Renal pelvis (tissue), 1 donor: ENCODE measurements at regions not wholly inside any gene's neighbourhood (a gene's known extent, or its start where the extent isn't known, plus 50 kb on each side); places are given as distances from the start of the nearest gene placed in this dataset.

Experiments used
- DNase-seq: peaks from one replicate; pipeline ENCODE4 v3.0.0-alpha.2; 2013

GRCh38 chr4:4637710-4638109 lies 95.9 kb upstream of the STX18 start:
- no peak for DNase-seq

GRCh38 chr4:4633431-4633830 lies 91.6 kb upstream of the STX18 start:
- DNase-seq = no peak

- DNase-seq = no peak
Measured at GRCh38 chr4:4631150-4631549, 89.3 kb upstream of the STX18 start.

DNA sequence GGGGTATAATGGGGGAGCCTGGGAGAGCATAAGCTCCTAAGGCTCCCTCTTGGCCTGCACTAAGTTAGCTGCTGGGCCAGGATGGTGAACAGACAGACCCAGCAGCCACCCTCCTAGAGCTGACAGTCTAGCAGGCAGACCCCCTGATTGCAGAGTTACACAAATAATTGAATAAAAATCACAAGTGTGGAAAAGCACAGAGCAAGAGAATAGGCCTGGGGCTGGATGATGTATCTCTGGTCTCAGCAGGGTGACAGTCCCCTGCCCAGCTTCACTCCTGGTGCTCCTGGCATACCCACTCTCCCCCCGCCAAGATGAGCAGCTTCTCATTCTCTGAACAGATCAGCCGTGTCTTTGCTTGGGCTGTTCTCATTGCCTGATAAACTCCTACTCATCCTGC lies 86.1 kb upstream of the STX18 start:
- DNase-seq = no peak

DNA sequence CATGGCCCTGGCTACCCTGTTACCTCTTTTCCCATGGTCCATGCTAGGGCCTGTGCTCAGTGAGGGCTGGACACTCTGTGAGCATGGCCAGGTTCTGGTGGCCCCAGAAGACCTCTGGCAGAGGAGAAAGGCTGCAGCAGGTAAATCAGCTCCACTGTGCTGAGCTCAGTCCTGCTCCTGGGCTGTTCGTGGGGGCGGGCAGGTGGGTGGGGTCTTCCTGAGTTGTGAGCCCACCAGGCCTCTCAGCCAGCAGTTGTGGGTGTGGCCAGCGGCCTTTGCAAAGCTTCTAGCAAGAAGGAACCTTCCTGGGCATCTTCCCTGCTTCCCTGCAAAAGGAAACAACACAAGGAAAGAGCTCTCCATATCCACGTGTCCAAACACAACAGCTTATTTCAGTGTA lies 85.3 kb upstream of the STX18 start:
- DNase-seq = no peak

- no peak for DNase-seq
Measured at GRCh38 chr4:4625488-4625887, 83.6 kb upstream of the STX18 start.

DNA sequence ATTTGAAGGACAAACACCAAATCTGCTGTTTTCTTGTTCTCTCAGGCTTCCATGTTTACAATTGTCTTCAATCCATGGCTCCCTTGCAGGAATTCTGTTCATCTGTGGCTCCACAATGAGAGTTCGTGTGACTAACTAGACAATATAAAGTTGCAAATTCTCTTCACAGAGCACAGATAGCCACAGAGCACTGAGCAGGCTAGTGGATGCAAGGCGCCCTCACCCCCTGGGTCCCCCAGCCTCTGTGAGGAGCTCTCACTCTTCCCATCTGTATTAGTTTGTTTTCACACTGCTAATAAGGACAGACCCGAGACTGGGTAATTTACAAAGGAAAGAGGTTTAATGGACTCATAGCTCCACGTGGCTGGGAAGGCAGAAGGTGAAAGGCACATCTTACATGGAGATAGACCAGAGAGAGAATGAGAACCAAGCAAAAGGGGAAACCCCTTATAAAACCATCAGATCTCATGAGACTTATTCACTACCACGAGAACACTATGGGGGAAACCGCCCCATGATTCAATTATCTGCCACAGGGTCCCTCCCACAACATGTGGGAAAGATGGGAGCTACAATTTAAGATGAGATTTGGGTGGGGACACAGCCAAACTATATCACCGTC lies 82.5 kb upstream of the STX18 start:
- DNase-seq = no peak

GRCh38 chr4:4619821-4620220 lies 78.0 kb upstream of the STX18 start:
- DNase-seq = no peak

GRCh38 chr4:4618847-4619246 lies 77.0 kb upstream of the STX18 start:
- no peak for DNase-seq

DNA sequence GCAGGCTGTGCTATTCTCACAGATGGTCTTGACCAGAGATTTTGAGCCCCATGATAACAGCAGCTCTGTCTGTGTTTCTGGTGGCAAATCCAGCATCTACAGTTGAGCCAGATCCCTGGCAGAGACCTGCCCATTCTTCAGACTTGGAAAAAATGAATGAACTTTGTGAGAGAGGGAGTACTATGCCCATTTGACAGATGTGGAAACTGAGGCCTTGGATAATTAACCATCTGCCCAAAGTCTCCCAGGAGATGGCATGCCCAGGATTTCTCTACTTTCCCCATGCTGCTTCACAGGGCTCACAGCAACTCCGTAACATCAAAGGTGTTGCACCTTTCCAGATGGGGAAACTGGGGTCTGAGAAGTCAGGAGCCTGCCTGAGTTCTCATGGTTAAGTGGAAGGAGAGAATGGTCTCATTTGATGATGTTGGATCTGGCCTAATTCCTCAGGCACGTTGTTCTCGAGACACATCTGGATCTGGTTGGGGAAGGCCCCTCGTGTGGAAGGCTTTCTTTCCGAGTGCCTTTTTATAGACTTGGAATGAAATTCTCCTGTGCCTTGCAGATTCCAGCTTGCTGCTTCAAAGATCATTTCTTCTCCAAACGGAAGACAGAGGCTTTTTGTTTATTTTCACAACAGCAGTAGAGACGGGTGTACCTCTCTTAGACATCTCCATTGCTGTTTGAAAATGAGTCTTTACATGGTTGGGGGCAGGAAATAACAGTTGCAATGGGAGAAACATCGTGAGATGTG lies 73.3 kb upstream of the STX18 start:
- no peak for DNase-seq

- no peak for DNase-seq
Measured at GRCh38 chr4:4613641-4614286, 71.9 kb upstream of the STX18 start.

- no peak for DNase-seq
Measured at GRCh38 chr4:4613126-4613465, 71.2 kb upstream of the STX18 start.

DNA sequence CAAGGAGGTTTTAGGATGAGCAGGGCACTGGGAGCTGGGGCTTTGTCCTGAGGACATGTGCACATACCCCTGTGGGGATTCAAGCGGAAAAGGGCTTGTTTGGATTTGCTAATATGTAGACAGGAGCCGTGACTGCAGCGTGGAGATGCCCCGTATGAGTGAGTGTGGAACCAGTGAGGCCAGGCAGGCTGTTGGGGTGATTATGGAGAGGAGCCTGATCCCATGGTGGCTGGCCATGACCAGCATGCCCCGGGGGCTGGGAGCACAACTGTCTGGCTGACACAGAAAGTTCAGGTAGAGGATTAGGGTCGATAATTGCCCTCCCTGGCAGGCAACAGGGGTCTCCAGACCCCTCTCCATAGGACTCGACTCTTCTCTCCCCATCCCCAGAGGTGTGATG lies 68.8 kb upstream of the STX18 start:
- DNase-seq = no peak

- no peak for DNase-seq
Measured at GRCh38 chr4:4609622-4610334, 67.9 kb upstream of the STX18 start.

GRCh38 chr4:4608214-4608537 lies 66.3 kb upstream of the STX18 start:
- no peak for DNase-seq

DNA sequence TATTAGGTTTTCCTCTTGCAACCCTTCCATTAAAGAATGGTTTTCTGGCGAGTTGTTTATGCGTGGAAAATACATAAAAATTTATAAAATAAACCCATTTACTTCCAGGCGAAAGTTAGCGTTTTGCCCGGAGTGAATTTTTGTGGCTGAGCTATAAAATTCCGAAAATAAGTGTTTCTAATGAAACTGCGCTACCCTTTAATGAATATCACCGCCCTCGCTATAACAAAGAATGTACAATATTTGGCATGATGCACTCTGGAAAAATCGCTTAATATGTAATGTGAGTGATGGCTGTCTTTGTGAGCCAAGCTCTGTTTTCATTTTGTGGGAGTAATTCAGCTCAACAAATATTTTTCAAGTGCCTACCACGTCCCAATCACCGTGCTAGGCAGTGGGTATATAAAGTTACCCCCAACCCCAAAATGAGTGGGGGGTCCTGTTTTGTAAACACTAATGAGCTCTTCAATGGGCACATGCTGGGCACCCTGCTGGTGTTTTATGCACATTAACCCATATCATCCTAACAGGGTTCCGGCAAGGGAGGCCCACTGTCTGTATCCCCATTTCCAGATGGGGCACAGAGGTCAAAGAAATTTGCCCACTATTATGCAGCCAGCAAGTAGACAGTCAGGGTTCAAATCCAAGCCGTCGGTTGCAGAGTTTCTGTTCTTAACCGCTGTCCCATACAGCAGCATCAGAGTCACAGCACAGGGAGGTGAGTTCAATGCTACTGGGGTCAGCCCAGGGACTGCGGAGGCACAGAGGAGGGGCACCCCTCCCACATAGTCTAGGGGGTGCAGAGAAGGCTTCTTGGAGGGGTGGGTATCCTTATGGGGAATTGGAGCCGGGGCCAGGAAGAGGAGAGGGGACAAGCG lies 65.7 kb upstream of the STX18 start:
- no peak for DNase-seq

GRCh38 chr4:4606321-4606720 lies 64.5 kb upstream of the STX18 start:
- DNase-seq = no peak

- no peak for DNase-seq
Measured at GRCh38 chr4:4605849-4606248, 64.0 kb upstream of the STX18 start.

DNA sequence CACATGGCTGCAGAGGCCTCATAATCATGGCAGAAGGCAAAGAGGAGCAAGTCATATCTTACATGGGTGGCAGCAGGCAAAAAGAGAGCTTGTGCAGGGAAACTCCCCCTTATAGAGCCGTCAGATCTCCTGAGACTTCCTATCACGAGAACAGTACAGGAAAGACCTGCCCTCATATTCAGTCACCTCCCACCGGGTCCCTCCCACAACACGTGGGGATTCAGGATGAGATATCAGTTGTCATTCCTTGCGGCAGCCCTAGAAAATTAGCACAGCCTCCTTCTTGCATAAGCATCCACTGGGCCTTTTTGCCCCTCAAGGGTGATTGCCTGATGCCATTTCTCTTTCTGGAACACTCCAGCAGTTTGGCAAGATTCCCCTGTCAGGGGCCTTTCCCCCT lies 61.7 kb upstream of the STX18 start:
- no peak for DNase-seq

- DNase-seq = no peak
Measured at GRCh38 chr4:4603067-4603466, 61.2 kb upstream of the STX18 start.

DNA sequence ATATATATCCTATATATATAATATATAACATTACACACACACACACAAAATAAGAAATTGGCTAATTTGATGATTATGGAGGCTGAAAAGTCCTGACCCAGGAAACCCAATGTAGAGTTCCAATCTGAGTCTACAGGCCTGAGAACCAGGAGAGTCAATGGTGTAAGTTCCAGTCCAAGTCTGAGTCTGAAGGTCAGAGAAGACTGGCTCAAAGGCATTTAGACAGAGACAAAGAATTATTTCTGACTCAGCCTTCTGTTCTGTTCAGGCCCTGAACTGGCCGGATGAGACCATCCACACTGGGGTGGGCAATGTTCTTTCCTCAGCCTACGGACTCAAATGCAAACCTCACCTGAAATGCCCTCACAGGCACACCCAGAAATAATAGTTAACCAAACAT lies 60.6 kb upstream of the STX18 start:
- no peak for DNase-seq

DNA sequence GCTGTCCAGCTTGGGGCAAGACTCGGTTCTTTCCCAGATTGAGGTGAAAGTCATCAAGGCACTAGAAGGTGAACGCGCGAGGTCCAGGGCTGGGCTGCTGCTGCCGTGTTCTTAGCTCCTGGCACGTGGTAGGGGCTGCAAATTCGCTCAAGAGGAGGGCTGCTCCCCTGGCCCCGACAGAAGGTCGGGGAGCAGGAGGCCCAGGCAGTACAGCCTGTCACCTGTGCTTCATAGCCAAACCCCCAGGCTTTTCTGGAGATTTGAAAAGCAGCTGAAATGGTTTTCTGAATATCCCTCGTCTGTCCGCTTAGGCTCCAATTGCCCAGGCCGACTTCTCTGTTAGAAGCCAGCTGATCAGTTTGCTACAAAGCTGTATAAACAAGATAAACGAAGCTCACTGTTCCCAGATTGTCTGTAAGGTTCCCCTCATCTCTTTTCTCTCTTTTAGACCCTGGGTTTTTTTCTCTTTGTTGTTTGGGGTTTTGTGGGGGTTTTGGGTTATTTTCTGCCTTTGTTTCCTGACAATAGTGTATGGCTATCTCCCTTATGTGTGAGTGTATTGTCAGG lies 60.0 kb upstream of the STX18 start:
- DNase-seq = no peak
